Neural cell (in vitro differentiated cells): ENCODE measurements at regions not wholly inside any gene's neighbourhood (a gene's known extent, or its start where the extent isn't known, plus 50 kb on each side); places are given as distances from the start of the nearest gene placed in this dataset.

Experiments used
- H2AFZ ChIP-seq: fragments of 200-600, 300-800 bp; sonication (generic), shearing (Covaris generic); 2 replicates; pipeline ENCODE4 v1.6.0; 2014; ENCODE audit warnings: low read depth, mild to moderate bottlenecking, antibody characterized with exemption, low read length, moderate library complexity
- H3F3A ChIP-seq: fragments of 200-600 bp; shearing (Covaris generic); 2 replicates; pipeline ENCODE4 v1.6.1; 2016; ENCODE audit warnings: mild to moderate bottlenecking, moderate library complexity, mixed read lengths, antibody characterized with exemption, low read length; ENCODE audit not compliant: insufficient read depth, poor library complexity, severe bottlenecking
- H3K27ac ChIP-seq: fragments of 200-600, 300-800 bp; sonication (generic), shearing (Covaris generic); 2 replicates; pipeline ENCODE4 v1.5.1; 2014; ENCODE audit warnings: mild to moderate bottlenecking, low read length, moderate library complexity
- H3K27me3 ChIP-seq: fragments of 300-800, 200-600 bp; sonication (generic), shearing (Covaris generic); 2 replicates; pipeline ENCODE4 v1.6.0; 2014; ENCODE audit warnings: mild to moderate bottlenecking, low read depth, low read length, moderate library complexity; ENCODE audit not compliant: insufficient read depth
- H3K36me3 ChIP-seq: fragments of 300-800, 200-600 bp; sonication (generic), shearing (Covaris generic); 2 replicates; pipeline ENCODE4 v1.5.1; 2014; ENCODE audit warnings: mild to moderate bottlenecking, antibody characterized with exemption, low read length, moderate library complexity; ENCODE audit not compliant: insufficient read depth
- H3K4me2 ChIP-seq: fragments of 300-800, 200-600 bp; sonication (generic), shearing (Covaris generic); 2 replicates; pipeline ENCODE4 v1.6.0; 2014; ENCODE audit warnings: mild to moderate bottlenecking, low read length
- H3K4me3 ChIP-seq: fragments of 300-800, 200-600 bp; sonication (generic), shearing (Covaris generic); 2 replicates; pipeline ENCODE4 v1.5.1; 2014; ENCODE audit warnings: mild to moderate bottlenecking, low read length, moderate library complexity
- H3K79me2 ChIP-seq: fragments of 200-600 bp; shearing (Covaris generic); replicated peaks from 2 replicates; pipeline ENCODE4 v1.6.0; 2014; ENCODE audit warnings: mild to moderate bottlenecking, low read length, moderate library complexity; ENCODE audit not compliant: insufficient read depth
- H3K9ac ChIP-seq: fragments of 300-800, 200-600 bp; sonication (generic), shearing (Covaris generic); 2 replicates; pipeline ENCODE4 v1.6.1; 2016; ENCODE audit warnings: mild to moderate bottlenecking, low read length, mixed read lengths
- H3K9me2 ChIP-seq: fragments of 200-600 bp; shearing (Covaris generic); 2 replicates; pipeline ENCODE4 v1.6.1; 2016; ENCODE audit warnings: mild to moderate bottlenecking, low read length, mixed read lengths; ENCODE audit not compliant: insufficient read depth
- H3K9me3 ChIP-seq: fragments of 200-600, 300-800 bp; sonication (generic), shearing (Covaris generic); 2 replicates; pipeline ENCODE4 v1.6.1; 2016; ENCODE audit warnings: mild to moderate bottlenecking, mixed run types, low read length, moderate library complexity, mixed read lengths
- H4K20me1 ChIP-seq: fragments of 200-600 bp; shearing (Covaris generic); 2 replicates; pipeline ENCODE4 v1.6.1; 2016; ENCODE audit warnings: mild to moderate bottlenecking, mixed run types; ENCODE audit not compliant: insufficient read depth
- EP300 ChIP-seq: fragments of 450-650 bp; conservative IDR thresholded peaks from 2 replicates; pipeline ENCODE4 v1.6.1; 2014; ENCODE audit warnings: antibody characterized with exemption, mild to moderate bottlenecking, moderate library complexity; ENCODE audit not compliant: poor library complexity, severe bottlenecking
- EZH2 ChIP-seq: fragments of 200-600, 300-800 bp; shearing (Covaris generic), sonication (generic); IDR thresholded peaks from 2 replicates; pipeline ENCODE4 v1.6.1; 2014; ENCODE audit warnings: antibody characterized with exemption, low read length, borderline replicate concordance, mild to moderate bottlenecking; ENCODE audit not compliant: insufficient read depth, poor library complexity, severe bottlenecking
- MXI1 ChIP-seq: fragments of 450-650 bp; conservative IDR thresholded peaks from 2 replicates; pipeline ENCODE4 v1.6.1; 2014; ENCODE audit warnings: antibody characterized with exemption, mild to moderate bottlenecking; ENCODE audit not compliant: poor library complexity, severe bottlenecking
- POLR2AphosphoS5 ChIP-seq: IDR thresholded peaks from 2 replicates; pipeline ENCODE4 v1.6.1; 2012
- RAD21 ChIP-seq: fragments of 450-650 bp; conservative IDR thresholded peaks from 2 replicates; pipeline ENCODE4 v1.6.1; 2014; ENCODE audit warnings: antibody characterized with exemption, mild to moderate bottlenecking, moderate library complexity
- SMC3 ChIP-seq: fragments of 450-650 bp; conservative IDR thresholded peaks from 2 replicates; pipeline ENCODE4 v1.6.1; 2014; ENCODE audit warnings: antibody characterized with exemption, mild to moderate bottlenecking, moderate library complexity; ENCODE audit not compliant: poor library complexity
- TAF1 ChIP-seq: IDR thresholded peaks from 2 replicates; pipeline ENCODE4 v1.6.1; 2012; ENCODE audit warnings: low read depth
- TF ChIP-seq, protein P1 (sequence below): IDR thresholded peaks from 2 replicates; pipeline ENCODE4 v1.6.1; 2012; ENCODE audit warnings: borderline replicate concordance
- TF ChIP-seq, protein P2 (sequence below): fragments of 450-650 bp; IDR thresholded peaks from 2 replicates; pipeline ENCODE4 v1.5.1; 2014; ENCODE audit warnings: antibody characterized with exemption, mild to moderate bottlenecking, moderate library complexity; ENCODE audit not compliant: poor library complexity, severe bottlenecking

DNA sequence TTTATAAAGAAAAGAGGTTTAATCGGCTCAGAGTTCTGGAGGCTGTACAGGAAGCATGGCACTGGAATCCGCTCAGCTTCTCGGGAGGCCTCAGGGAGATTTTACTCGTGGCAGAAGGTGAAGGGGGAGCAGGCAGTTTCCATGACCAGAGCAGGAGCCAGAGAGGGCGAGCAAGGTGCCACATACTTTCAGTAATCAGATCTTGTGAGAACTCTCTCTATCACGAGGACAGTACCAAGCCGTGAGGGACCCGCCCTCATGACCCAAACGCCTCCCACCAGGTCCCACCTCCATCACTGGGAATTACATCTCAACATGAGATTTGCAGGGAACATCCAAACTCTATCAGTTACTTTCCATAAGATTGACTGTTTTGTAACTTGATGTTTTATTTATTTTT, 70.7 kb upstream of the SYN2 start:
- TF ChIP-seq SMC3 (no peak), RAD21 (no peak), MXI1 (no peak)
- Histone ChIP-seq H3K4me3 (no peak overlapping the region), H3K9ac (no peak overlapping the region), H3K79me2 (no peaks in the 10 kb centered on the region), H3K9me2 (no peaks in the 10 kb centered on the region), H3K27me3 (no peaks in the 10 kb centered on the region), H4K20me1 (no peaks in the 10 kb centered on the region), H3K4me2 (no peak overlapping the region), H3K9me3 (no peaks in the 10 kb centered on the region), H3F3A (no peaks in the 10 kb centered on the region), H3K27ac (no peak overlapping the region), H3K36me3 (no peaks in the 10 kb centered on the region), H2AFZ (no peak overlapping the region)

DNA sequence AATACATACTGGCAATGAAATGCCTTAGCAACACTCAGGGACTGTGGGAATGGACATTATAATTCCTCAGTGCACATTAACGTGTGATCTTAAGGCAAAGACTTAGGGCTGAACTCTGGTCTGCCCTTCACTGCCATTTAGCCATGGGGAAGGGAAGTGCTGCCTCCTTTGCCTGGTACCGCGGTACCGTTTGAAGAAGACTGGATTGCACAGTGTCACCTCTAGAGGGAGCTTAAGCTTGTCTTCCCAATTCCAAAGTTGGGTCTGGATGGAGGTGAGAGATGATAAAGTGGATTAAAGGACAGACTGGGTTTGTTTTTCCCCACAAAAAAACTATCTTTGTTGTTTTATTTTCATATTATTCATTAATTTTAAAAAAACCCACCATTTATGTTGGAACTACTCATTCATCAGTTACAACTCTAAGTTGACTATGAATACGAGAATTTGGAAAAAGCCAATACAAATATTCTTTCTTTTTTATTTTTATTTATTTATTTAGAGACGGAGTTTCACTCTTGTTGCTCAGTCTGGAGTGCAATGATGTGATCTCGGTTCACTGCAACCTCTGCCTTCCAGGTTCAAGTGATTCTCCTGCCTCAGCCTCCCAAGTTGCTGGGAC, 60.0 kb upstream of the SYN2 start:
- Histone ChIP-seq H2AFZ (no peak overlapping the region), H3F3A (no peaks in the 10 kb centered on the region), H4K20me1 (no peaks in the 10 kb centered on the region), H3K27me3 (no peaks in the 10 kb centered on the region), H3K9me2 (no peaks in the 10 kb centered on the region), H3K36me3 (no peaks in the 10 kb centered on the region), H3K4me3 (no peak overlapping the region), H3K79me2 (no peaks in the 10 kb centered on the region), H3K9ac (no peak overlapping the region), H3K4me2 (no peak overlapping the region), H3K27ac (no peak overlapping the region), H3K9me3 (no peaks in the 10 kb centered on the region)
- TF ChIP-seq EZH2 (no peak), RAD21 (peak; percentile 58), MXI1 (no peak), POLR2AphosphoS5 (no peak), SMC3 (peak; percentile 55), TAF1 (no peak), EP300 (no peak)
- TF ChIP-seq, protein P1, sequence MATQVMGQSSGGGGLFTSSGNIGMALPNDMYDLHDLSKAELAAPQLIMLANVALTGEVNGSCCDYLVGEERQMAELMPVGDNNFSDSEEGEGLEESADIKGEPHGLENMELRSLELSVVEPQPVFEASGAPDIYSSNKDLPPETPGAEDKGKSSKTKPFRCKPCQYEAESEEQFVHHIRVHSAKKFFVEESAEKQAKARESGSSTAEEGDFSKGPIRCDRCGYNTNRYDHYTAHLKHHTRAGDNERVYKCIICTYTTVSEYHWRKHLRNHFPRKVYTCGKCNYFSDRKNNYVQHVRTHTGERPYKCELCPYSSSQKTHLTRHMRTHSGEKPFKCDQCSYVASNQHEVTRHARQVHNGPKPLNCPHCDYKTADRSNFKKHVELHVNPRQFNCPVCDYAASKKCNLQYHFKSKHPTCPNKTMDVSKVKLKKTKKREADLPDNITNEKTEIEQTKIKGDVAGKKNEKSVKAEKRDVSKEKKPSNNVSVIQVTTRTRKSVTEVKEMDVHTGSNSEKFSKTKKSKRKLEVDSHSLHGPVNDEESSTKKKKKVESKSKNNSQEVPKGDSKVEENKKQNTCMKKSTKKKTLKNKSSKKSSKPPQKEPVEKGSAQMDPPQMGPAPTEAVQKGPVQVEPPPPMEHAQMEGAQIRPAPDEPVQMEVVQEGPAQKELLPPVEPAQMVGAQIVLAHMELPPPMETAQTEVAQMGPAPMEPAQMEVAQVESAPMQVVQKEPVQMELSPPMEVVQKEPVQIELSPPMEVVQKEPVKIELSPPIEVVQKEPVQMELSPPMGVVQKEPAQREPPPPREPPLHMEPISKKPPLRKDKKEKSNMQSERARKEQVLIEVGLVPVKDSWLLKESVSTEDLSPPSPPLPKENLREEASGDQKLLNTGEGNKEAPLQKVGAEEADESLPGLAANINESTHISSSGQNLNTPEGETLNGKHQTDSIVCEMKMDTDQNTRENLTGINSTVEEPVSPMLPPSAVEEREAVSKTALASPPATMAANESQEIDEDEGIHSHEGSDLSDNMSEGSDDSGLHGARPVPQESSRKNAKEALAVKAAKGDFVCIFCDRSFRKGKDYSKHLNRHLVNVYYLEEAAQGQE, result no peak
- TF ChIP-seq, protein P2, sequence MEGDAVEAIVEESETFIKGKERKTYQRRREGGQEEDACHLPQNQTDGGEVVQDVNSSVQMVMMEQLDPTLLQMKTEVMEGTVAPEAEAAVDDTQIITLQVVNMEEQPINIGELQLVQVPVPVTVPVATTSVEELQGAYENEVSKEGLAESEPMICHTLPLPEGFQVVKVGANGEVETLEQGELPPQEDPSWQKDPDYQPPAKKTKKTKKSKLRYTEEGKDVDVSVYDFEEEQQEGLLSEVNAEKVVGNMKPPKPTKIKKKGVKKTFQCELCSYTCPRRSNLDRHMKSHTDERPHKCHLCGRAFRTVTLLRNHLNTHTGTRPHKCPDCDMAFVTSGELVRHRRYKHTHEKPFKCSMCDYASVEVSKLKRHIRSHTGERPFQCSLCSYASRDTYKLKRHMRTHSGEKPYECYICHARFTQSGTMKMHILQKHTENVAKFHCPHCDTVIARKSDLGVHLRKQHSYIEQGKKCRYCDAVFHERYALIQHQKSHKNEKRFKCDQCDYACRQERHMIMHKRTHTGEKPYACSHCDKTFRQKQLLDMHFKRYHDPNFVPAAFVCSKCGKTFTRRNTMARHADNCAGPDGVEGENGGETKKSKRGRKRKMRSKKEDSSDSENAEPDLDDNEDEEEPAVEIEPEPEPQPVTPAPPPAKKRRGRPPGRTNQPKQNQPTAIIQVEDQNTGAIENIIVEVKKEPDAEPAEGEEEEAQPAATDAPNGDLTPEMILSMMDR, result peak; percentile 64

DNA sequence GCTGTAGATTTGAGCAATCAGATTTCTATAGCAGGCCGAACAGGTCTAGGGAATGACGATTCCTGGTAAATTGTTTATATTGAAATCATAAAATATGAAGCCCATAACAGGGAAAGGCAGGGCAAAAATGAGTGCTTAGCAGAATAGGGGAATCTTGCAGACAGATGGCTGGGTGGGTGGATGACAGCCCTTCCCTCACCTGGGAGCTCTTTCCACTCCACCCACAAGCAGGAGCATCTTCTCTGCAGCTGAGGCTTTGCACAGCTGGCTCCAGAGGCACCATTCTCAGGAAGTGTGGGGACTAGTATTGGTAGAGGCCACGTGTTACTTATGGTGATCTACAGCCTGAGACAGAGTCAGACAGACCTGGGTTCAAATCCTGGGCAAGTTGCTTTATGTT, 55.9 kb upstream of the SYN2 start:
- no peak overlapping the region for H2AFZ ChIP-seq
- H3K9ac ChIP-seq, result no peak overlapping the region

More for the DNA sequence above, 55.9 kb upstream of the SYN2 start:
- H3K27me3 ChIP-seq, result no peaks in the 10 kb centered on the region
- H3K9me2 ChIP-seq, result no peaks in the 10 kb centered on the region
- no peaks in the 10 kb centered on the region for H3K9me3 ChIP-seq
- no peaks in the 10 kb centered on the region for H3K79me2 ChIP-seq
- H3K27ac ChIP-seq, result no peak overlapping the region
- no peaks in the 10 kb centered on the region for H3K36me3 ChIP-seq
- no peak overlapping the region for H3K4me3 ChIP-seq
- H3F3A ChIP-seq, result no peaks in the 10 kb centered on the region
- H3K4me2 ChIP-seq, result no peak overlapping the region
- TF ChIP-seq EP300 (no peak), SMC3 (no peak), EZH2 (no peak), RAD21 (no peak), MXI1 (no peak), POLR2AphosphoS5 (no peak), TAF1 (no peak)
- TF ChIP-seq, protein P1, result no peak
- TF ChIP-seq, protein P2, result no peak
- H4K20me1 ChIP-seq, result no peaks in the 10 kb centered on the region
